NCI-H1092 treated with DMSO at 0.1 percent for 48 hours (cell line): ENCODE measurements at regions not wholly inside any gene's neighbourhood (a gene's known extent, or its start where the extent isn't known, plus 50 kb on each side); places are given as distances from the start of the nearest gene placed in this dataset.

Experiments used
- DNase-seq: peaks from one replicate; lab custom pipeline; 2025; lab: John Stamatoyannopoulos, UW

GRCh38 chr2:16317211-16317830 lies 348.3 kb downstream of the CYRIA start:
- no peak for DNase-seq

GRCh38 chr2:16316456-16317210 lies 349.0 kb downstream of the CYRIA start:
- DNase-seq, result no peak

GRCh38 chr2:16315908-16316307 lies 349.7 kb downstream of the CYRIA start:
- no peak for DNase-seq

GRCh38 chr2:16315458-16315835 lies 350.2 kb downstream of the CYRIA start:
- DNase-seq, result no peak

GRCh38 chr2:16314691-16315457 lies 350.8 kb downstream of the CYRIA start:
- DNase-seq, result no peak

GRCh38 chr2:16314001-16314400 lies 351.6 kb downstream of the CYRIA start:
- DNase-seq, result no peak

- DNase-seq, result no peak
Measured at GRCh38 chr2:16313235-16313975, 352.2 kb downstream of the CYRIA start.

- DNase-seq, result no peak
Measured at GRCh38 chr2:16312771-16313170, 352.9 kb downstream of the CYRIA start.

GRCh38 chr2:16311521-16312440 lies 353.9 kb downstream of the CYRIA start:
- DNase-seq, result no peak

GRCh38 chr2:16308816-16309215 lies 356.8 kb downstream of the CYRIA start:
- no peak for DNase-seq

GRCh38 chr2:16304876-16305590 lies 360.6 kb downstream of the CYRIA start:
- DNase-seq, result no peak

GRCh38 chr2:16303761-16304160 lies 361.9 kb downstream of the CYRIA start:
- DNase-seq, result no peak

- DNase-seq, result no peak
Measured at GRCh38 chr2:16303273-16303577, 362.4 kb downstream of the CYRIA start.

- DNase-seq, result no peak
Measured at GRCh38 chr2:16302431-16303272, 362.3 kb downstream of the MYCN start.

GRCh38 chr2:16301961-16302360 lies 361.6 kb downstream of the MYCN start:
- no peak for DNase-seq

- DNase-seq, result no peak
Measured at GRCh38 chr2:16298866-16299265, 358.5 kb downstream of the MYCN start.

GRCh38 chr2:16296331-16297250 lies 356.2 kb downstream of the MYCN start:
- no peak for DNase-seq

- DNase-seq, result no peak
Measured at GRCh38 chr2:16296038-16296290, 355.6 kb downstream of the MYCN start.

GRCh38 chr2:16294791-16295190 lies 354.4 kb downstream of the MYCN start:
- DNase-seq, result no peak
